Hepatic stellate cell (primary cell): ENCODE measurements at regions not wholly inside any gene's neighbourhood (a gene's known extent, or its start where the extent isn't known, plus 50 kb on each side); places are given as distances from the start of the nearest gene placed in this dataset.
"Not testable (repeated sequence)": the region's sequence is repeated elsewhere in the genome, so short reads cannot be mapped to it uniquely, and the experiment has no call there.

Experiments
- DNase-seq: peaks from one replicate; pipeline ENCODE4 v3.0.0; 2011; ENCODE audit warnings: low spot score

GRCh38 chr22:25417826-25418225 is 146.6 kb upstream of the GRK3 start:
- not testable (repeated sequence) for DNase-seq

GRCh38 chr22:25419247-25420113 is 145.0 kb upstream of the GRK3 start:
- no peak for DNase-seq

GRCh38 chr22:25420114-25420441 is 144.4 kb upstream of the GRK3 start:
- not testable (repeated sequence) for DNase-seq

GRCh38 chr22:25420471-25420924 is 144.0 kb upstream of the GRK3 start:
- no peak for DNase-seq

- DNase-seq: no peak
These were observed 143.3 kb upstream of the GRK3 start for GRCh38 chr22:25420925-25421904.

GRCh38 chr22:25426530-25427308 is 137.8 kb upstream of the GRK3 start:
- not testable (repeated sequence) for DNase-seq

GRCh38 chr22:25431637-25432342 is 132.7 kb upstream of the GRK3 start:
- not testable (repeated sequence) for DNase-seq

- not testable (repeated sequence) for DNase-seq
These were observed 131.0 kb upstream of the GRK3 start for GRCh38 chr22:25433381-25433970.

- DNase-seq: no peak
These were observed 126.9 kb upstream of the GRK3 start for GRCh38 chr22:25437414-25438160.

- no peak for DNase-seq
These were observed 117.3 kb upstream of the GRK3 start for GRCh38 chr22:25447067-25447685.

GRCh38 chr22:25447686-25448434 is 116.6 kb upstream of the GRK3 start:
- peak; percentile 98 for DNase-seq

GRCh38 chr22:25448435-25449051 is 115.9 kb upstream of the GRK3 start:
- peak; percentile 37 for DNase-seq

- no peak for DNase-seq
These were observed 114.6 kb upstream of the GRK3 start for GRCh38 chr22:25449781-25450317.

GRCh38 chr22:25451480-25452114 is 112.9 kb upstream of the GRK3 start:
- no peak for DNase-seq

- no peak for DNase-seq
These were observed 112.3 kb upstream of the GRK3 start for GRCh38 chr22:25452116-25452700.

- DNase-seq: no peak
These were observed 111.4 kb upstream of the GRK3 start for GRCh38 chr22:25453058-25453457.

- DNase-seq: no peak
These were observed 110.9 kb upstream of the GRK3 start for GRCh38 chr22:25453557-25453956.
